NCI-H2081 treated with DMSO at 0.1 percent for 48 hours (cell line): ENCODE measurements at regions not wholly inside any gene's neighbourhood (a gene's known extent, or its start where the extent isn't known, plus 50 kb on each side); places are given as distances from the start of the nearest gene placed in this dataset.
"Not testable (repeated sequence)": the region's sequence is repeated elsewhere in the genome, so short reads cannot be mapped to it uniquely, and the experiment has no call there.

Experiments used
- DNase-seq: peaks from one replicate; lab custom pipeline; 2025; lab: John Stamatoyannopoulos, UW

DNA sequence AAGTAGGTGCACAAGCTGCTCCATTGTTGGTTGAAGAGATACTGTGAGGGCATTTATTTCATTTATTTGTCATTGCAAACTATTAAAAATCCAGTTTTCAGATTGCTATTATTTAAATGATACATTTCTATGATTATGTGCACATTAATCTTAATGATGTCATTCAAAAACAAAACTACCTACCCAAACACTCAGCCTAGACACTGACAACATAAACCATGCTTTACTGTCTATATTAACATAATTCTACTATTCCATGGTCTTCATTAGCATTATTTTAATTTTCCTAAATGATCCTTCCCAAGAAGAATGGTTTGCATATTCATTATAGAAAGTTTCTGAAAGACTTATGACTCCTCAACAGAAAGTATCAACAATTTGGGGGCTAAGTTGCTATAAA is 813.0 kb upstream of the SLITRK5 start:
- DNase-seq, result no peak

DNA sequence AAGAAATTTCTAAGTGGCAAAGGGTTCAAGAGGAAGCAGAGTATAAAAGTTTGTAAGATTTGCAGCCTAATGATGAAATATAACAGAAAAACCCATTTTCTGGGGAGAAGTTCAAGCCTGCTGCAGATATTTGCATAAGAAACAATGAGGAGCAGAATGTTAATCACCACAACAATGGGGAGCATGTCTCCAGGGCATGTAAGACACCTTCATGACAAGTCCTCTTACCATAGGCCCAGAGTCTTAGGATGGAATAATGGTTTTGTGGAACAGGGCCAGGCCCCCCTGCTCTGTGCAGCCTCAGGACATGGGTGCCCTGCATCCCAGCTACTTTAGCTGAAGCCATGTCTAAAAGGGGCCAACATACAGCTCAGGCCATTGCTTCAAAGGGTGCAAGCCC is 809.0 kb upstream of the SLITRK5 start:
- no peak for DNase-seq

DNA sequence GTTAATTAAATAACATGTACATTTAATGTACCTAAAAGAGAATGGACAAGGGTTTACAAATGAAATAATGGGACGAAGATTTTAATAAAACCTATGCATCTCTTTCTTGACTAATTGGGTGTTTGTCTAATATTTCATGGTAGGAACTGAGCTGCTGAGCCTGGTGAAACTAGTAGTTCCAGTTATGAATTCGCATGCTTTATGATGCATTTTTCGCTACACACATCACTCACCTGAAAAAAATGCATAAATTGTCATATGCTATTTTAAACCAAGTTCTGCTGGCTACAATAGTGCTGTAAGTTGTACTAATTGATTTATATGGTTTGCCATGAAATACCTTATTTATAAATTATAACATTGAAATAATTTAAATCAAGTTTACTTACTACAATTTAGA is 806.8 kb upstream of the SLITRK5 start:
- no peak for DNase-seq

- no peak for DNase-seq
These were observed 800.7 kb upstream of the SLITRK5 start for GRCh38 chr13:86870444-86870843.

DNA sequence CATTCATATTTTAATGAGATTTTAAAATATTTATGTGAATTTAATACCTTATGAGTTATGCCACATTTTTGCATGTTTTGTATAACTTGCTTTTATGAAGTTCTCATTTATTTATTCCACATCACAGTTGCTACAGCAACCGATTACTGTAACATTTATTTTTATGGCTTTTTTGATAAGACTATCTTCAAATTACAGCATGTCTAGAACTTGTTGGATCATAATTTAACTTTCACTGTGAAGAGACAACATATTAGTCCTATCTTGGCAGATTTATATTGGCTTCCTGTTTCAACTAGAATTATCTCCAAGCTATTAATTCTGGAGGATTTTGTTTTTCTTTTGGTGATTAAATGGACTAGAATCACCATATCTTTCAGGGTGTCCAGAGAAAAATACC is 793.7 kb upstream of the SLITRK5 start:
- no peak for DNase-seq

DNA sequence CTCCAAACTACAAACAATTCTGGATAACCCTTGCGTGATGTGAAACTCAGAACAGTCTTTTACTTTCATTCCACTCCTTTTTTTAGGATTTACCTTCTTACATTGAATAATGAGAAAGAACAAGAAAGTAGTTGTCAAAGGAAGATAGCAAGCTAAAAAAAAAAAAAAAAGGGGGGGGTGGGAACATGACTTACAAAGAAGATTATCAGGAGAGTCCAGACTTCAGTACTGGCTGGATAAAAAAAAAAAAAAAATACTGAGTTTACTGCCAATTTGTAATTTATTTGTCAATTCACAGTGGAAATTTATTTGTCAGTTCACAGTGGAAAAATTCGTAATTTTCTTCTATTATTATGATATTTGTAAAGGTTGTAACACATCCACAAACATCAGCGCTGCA is 792.4 kb upstream of the SLITRK5 start:
- DNase-seq, result no peak

DNA sequence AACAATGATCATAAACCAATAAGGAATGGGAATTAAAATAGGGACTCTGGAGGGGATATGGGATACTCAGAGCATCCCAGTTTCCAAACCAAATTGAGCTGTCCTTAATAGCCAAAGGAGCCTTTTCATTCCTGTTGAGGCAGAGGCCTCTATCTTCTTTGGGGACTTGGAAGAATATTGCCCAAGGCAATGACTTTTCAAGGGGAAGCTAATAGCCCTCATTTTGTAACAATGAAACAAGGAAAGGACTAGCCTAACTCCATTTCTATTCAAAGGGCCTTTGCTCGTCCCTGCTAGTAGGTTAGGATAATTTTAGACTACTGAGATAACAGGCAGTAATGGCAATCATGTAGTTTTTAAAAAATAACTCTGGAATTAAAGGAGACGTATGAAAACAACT is 789.8 kb upstream of the SLITRK5 start:
- DNase-seq, result no peak

DNA sequence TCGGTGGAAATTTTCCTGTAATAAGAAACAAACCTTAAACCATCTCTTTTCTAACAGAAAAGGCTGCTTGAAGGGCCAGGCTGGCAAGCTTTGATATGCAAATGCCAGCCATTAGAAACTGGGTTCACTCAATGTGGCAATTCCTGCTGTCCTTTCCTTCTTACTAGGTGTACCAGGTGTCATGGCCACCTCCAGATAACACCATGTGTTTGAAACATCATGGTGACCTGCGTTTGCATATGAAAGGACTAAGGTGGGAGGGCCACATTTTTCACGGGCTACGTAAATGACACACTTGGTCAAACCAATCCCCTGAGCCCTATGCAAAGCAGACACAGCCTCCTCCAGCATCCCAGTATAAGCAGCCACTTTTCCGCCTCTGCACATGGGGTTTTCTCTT is 789.1 kb upstream of the SLITRK5 start:
- DNase-seq, result no peak

DNA sequence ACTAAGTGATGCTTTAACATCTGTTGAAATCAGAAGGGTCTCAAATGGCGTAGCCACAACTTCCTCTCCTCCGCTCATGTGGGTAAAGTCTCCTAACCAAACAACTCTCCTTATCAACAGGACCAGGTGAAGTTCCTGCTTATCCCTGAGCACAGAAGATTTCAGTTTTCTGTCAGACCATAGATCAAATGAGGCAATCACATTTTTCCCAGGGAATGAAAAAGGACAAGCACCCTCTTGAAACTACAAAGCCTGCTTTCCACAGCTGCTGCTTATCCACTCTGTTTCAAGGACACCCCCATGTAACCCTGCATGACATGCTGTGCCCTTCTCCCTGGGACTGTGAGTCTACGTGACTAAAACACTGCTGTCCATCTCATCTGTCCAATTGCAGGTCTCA is 788.3 kb upstream of the SLITRK5 start:
- DNase-seq, result no peak

GRCh38 chr13:86892330-86892729 is 778.8 kb upstream of the SLITRK5 start:
- DNase-seq, result no peak

GRCh38 chr13:86900906-86901305 is 770.3 kb upstream of the SLITRK5 start:
- DNase-seq, result no peak

DNA sequence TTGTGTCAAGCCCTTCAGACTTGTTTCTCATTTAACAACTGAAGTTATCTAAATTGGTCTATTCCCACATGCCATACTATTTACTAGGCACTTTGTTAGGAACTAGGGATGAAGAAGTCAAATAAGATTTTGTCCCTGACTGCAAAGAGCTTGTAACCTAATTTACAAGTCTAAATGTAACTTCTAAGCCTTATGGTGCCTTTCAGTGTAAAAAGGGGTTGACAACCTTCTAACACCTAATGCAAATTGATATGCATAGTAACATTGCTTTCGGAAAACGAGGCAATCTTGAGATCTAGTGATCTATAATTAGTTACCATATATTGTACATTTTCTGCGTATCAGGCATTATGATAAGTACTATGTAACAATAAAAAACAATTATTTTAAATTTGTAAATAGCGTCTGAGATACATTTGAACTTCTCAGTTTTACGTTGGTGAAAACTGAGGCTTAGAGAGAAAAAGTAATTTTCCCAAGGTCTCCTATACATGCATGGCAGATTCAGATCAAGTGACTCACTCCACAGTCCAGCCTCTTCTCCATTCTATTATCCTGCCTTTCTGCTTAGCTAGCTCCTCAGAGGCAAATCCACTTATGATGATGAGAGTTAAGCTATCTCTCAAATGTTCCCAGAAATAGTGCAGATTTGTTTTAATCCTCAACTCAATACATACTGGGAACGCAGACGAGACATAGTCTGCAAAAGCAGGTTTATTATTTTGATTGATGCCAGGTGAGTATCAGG is 764.9 kb upstream of the SLITRK5 start:
- DNase-seq, result no peak

GRCh38 chr13:86907156-86907555 is 764.0 kb upstream of the SLITRK5 start:
- no peak for DNase-seq

DNA sequence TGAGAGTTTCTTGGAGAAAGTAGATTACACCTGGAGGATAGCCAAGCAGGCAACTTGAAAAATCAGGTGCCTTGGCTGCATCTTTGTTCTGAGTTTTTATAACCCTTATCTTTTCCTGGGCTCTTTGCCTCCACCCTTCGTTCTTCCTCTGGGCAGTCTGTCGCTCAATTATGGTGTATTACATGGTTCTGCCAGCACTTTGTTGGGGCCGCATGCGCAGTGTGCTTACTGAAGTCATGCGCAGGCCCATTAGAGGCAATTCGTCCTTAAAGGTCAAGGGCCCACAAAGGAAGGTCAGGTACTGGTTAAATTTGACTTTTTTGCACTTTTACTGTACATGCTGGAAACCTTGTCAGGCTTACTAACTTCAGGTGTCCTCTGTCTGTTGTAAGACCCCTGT is 761.9 kb upstream of the SLITRK5 start:
- DNase-seq, result no peak

GRCh38 chr13:86914757-86915156 is 756.4 kb upstream of the SLITRK5 start:
- DNase-seq, result no peak

- DNase-seq, result not testable (repeated sequence)
These were observed 753.7 kb upstream of the SLITRK5 start for GRCh38 chr13:86917438-86917837.

DNA sequence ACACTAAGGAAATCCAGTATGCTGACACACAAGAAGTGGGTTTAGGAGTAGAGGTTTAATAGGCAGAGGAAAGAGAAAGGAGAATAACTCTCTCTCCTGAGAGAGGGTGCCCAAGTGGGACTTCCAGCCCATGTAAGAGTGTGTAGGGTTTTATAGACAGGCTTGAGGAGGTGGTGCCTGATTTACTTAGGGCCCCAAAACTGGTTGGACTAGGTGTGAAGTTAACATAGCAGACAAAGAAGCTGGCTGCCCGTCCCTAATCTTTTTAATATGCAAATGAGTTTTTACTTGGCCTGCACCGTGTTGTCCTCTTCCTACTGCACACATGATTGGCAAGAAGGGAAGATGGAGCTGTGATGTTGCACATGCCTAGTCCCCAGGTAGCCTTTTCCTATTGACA is 752.5 kb upstream of the SLITRK5 start:
- no peak for DNase-seq

DNA sequence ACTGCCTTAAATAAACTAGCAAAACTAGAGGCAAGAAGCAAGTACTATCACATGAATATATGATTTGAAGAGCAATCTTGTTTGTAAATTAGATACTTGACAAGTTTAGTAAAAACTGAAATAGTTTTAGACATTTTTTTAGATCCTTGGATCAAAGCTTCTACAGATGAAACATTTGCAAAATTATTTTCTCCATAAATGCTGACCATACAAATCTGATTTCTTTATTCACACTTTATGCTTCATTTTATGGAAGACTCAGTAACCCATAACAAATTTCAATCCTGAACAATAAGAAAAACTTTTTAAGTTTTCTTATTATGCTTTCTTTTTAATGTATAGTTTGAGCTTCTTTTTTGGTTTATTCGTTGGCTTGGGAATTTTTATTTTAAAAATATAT is 750.2 kb upstream of the SLITRK5 start:
- DNase-seq, result no peak

DNA sequence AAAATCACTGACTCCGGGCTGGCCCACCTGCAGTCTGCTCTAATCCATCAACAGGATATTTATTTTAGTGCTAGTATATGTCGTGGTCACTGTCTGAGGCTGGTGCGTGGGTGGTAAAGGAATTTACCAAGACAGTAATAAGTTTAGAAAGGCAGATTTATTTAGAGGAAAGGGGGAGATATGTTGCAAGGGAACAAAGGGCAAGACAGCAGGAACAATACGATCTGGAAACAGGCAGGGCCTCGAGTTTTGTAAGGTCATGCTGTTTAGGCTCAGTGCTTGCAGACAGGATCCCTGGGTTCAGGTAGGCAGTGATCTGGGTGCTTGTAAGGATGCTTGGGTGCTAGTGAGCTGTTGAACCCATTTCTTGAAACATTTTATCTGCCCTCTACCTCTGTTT is 748.2 kb upstream of the SLITRK5 start:
- no peak for DNase-seq

DNA sequence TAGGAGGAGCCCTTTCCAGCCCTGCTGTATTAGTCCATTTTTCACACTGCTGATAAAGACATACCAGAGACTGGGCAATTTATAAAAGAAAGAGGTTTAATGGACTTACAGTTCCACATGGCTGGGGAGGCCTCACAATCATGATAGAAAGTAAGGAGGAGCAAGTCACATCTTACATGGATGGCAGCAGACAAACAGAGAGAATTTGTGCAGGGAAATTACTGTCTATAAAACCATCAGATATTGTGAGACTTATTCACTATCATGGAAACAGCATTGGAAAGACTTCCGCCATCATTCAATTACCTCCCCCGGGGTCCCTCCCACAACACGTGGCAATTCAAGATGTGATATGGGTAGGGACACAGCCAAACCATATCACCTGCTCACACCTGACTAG is 744.3 kb upstream of the SLITRK5 start:
- DNase-seq, result not testable (repeated sequence)

DNA sequence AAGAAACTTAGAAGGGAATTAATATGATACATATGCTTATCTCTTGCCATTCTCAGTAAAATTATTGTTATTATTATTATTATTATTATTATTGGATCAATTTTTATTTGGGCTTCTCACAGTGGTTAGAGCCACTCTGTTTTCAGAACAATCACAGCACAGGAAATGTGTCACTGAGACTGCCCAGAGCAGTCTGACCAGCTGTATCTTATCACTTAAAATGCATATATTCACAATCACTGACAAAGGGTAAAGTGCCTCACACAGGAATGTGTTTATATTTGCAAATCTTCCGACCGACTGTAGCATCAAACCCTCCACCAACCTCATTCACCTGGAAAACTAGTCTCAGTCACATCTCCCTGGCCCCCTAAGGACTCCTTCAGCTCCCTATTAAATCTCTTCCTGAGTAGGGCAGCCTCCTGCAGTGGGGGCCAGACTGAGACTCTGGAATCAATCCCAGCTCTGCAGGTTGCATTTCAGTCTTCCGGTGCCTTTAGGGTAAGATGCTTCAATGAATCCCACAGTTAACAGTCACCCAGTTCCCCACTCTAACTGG is 738.3 kb upstream of the SLITRK5 start:
- no peak for DNase-seq

GRCh38 chr13:86933676-86934075 is 737.5 kb upstream of the SLITRK5 start:
- no peak for DNase-seq

DNA sequence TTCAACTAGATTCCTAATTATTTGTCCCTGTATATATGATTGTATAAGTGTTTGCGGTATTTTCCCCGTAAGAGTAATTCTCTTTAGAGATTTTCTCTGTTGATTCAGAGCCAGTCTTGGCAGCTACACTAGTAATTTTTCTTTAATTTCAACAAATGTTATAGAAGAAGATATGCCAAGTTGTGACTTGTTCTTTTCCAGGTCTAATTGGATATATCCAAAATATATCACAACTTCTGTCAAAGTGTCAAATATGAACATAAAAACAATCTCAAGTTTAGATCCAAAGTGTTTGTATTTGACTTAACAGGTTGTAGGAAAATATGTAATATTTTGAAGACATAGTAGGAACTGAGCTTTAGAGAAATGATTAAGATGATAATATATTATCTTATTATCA is 733.9 kb upstream of the SLITRK5 start:
- DNase-seq, result no peak

GRCh38 chr13:86945584-86945983 is 725.6 kb upstream of the SLITRK5 start:
- no peak for DNase-seq
